Endothelial cell of umbilical vein (primary cell): ENCODE measurements at regions not wholly inside any gene's neighbourhood (a gene's known extent, or its start where the extent isn't known, plus 50 kb on each side); places are given as distances from the start of the nearest gene placed in this dataset.

ENCODE experiments used
- EZH2 ChIP-seq: IDR thresholded peaks from 2 replicates; pipeline ENCODE4 v1.6.1; 2012; ENCODE audit warnings: borderline replicate concordance, low read depth, mild to moderate bottlenecking, moderate library complexity, low read length, inconsistent platforms; ENCODE audit not compliant: severe bottlenecking
- FOS ChIP-seq: IDR thresholded peaks from 2 replicates; pipeline ENCODE4 v1.6.1; 2011; ENCODE audit warnings: mild to moderate bottlenecking, low read length, moderate library complexity, borderline replicate concordance; ENCODE audit not compliant: insufficient read depth
- GATA2 ChIP-seq: IDR thresholded peaks from 2 replicates; pipeline ENCODE4 v1.7.0; 2011; ENCODE audit warnings: low read depth, mild to moderate bottlenecking, moderate library complexity, mixed read lengths, low read length; ENCODE audit not compliant: insufficient read length, insufficient read depth
- JUN ChIP-seq: IDR thresholded peaks from 2 replicates; pipeline ENCODE4 v1.6.1; 2011; ENCODE audit warnings: borderline replicate concordance, low read depth; ENCODE audit not compliant: insufficient read length, insufficient read depth
- MYC ChIP-seq: IDR thresholded peaks from one replicate; pipeline ENCODE4 v1.6.1; 2011; ENCODE audit warnings: mild to moderate bottlenecking, low read depth, low read length
- POLR2A ChIP-seq: IDR thresholded peaks from 2 replicates; pipeline ENCODE4 v1.6.1; 2012; ENCODE audit warnings: low read depth, mild to moderate bottlenecking, control low read depth, low read length
- POLR2AphosphoS5 ChIP-seq: IDR thresholded peaks from 2 replicates; pipeline ENCODE4 v1.6.1; 2012; ENCODE audit warnings: low read depth, mild to moderate bottlenecking, control low read depth, low read length, moderate library complexity; ENCODE audit not compliant: insufficient read depth
- TF ChIP-seq, protein P1 (sequence below), 2 donors: IDR thresholded peaks; 1 replicate in 1 of 2; 2 replicates in 1 of 2; pipeline ENCODE4 v1.5.1; 2011; ENCODE audit warnings: low read length in 2 of 2, mild to moderate bottlenecking in 2 of 2, moderate library complexity in 2 of 2, control low read depth in 1 of 2, inconsistent platforms in 1 of 2, low read depth in 1 of 2; ENCODE audit not compliant: insufficient read depth in 1 of 2; ENCODE audit errors: extremely low read depth in 1 of 2
- TF ChIP-seq, protein P2 (sequence below): IDR thresholded peaks from 2 replicates; pipeline ENCODE4 v1.6.1; 2011; ENCODE audit not compliant: insufficient read depth, insufficient read length

DNA sequence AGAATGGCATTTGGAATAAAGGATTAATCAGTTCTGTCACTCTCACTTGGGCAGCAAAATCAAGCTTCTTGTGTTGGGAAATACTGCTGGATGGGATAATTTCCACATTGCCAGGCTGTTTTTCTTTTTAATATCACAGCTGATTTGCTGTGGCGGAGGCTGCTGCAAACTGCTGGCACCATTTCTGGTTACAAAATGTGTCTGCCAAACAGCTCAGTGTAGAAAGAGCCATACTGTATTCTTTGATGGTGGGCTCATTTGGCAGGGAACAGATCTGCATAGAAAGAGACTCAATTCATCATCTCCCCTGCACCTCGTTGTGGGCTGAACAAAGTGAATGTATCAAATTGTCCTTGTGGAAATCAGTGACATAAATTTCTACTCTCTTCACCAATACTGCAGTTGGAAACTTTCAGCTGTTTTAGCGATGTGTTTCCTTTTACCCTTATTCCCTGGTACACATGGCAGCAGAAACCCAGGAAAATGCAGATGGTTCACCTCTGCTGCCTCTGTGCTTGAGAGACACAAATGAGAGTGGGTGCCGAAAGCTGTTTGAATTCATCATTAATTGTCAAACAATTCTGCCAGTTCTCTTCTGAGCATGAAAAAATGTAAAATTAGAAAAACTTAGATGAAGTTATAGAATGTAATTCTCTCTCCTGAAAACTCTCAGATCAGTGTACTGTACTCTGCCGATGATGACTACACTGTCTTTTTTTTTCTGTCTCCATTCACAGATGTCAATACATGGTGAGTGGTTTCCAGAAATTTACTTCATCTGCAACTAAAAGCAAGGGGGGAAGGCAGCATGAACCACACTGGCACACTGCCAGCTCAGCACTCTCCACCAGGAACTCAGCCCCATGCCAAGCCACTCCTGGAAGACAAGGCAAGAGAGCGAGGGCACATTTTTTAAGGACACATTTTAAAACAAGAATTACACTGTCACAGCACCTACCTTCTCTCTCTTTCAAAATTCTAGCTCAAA lies 75.0 kb downstream of the HMHB1 start:
- TF ChIP-seq, protein P1, sequence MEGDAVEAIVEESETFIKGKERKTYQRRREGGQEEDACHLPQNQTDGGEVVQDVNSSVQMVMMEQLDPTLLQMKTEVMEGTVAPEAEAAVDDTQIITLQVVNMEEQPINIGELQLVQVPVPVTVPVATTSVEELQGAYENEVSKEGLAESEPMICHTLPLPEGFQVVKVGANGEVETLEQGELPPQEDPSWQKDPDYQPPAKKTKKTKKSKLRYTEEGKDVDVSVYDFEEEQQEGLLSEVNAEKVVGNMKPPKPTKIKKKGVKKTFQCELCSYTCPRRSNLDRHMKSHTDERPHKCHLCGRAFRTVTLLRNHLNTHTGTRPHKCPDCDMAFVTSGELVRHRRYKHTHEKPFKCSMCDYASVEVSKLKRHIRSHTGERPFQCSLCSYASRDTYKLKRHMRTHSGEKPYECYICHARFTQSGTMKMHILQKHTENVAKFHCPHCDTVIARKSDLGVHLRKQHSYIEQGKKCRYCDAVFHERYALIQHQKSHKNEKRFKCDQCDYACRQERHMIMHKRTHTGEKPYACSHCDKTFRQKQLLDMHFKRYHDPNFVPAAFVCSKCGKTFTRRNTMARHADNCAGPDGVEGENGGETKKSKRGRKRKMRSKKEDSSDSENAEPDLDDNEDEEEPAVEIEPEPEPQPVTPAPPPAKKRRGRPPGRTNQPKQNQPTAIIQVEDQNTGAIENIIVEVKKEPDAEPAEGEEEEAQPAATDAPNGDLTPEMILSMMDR (IDR thresholded peaks at IDR 0.05; ENCODE audit: extremely low read depth in 1 of 2, insufficient read depth in 1 of 2, low read depth in 1 of 2, low read length in 2 of 2) = no peak
- TF ChIP-seq POLR2A = no peak
- TF ChIP-seq POLR2AphosphoS5 = no peak
- no peak for TF ChIP-seq MYC
- TF ChIP-seq EZH2 = no peak
- TF ChIP-seq FOS = no peak
- TF ChIP-seq, protein P2, sequence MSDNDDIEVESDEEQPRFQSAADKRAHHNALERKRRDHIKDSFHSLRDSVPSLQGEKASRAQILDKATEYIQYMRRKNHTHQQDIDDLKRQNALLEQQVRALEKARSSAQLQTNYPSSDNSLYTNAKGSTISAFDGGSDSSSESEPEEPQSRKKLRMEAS = no peak
- TF ChIP-seq JUN = no peak
- TF ChIP-seq GATA2 = no peak
